C4-2B (cell line): ENCODE measurements at regions not wholly inside any gene's neighbourhood (a gene's known extent, or its start where the extent isn't known, plus 50 kb on each side); places are given as distances from the start of the nearest gene placed in this dataset.
"Not testable (repeated sequence)": the region's sequence is repeated elsewhere in the genome, so short reads cannot be mapped to it uniquely, and the experiment has no call there.

ENCODE experiments used
- H3K27ac ChIP-seq: fragments of 450-650 bp; 2 replicates; pipeline ENCODE4 v1.5.1; 2017
- ZFX ChIP-seq: fragments of 450-650 bp; IDR thresholded peaks from 2 replicates; pipeline ENCODE4 v1.6.1; 2017
- TF ChIP-seq, protein P1 (sequence below): fragments of 450-650 bp; conservative IDR thresholded peaks from 2 replicates; pipeline ENCODE4 v1.5.1; 2017; ENCODE audit warnings: mild to moderate bottlenecking

DNA sequence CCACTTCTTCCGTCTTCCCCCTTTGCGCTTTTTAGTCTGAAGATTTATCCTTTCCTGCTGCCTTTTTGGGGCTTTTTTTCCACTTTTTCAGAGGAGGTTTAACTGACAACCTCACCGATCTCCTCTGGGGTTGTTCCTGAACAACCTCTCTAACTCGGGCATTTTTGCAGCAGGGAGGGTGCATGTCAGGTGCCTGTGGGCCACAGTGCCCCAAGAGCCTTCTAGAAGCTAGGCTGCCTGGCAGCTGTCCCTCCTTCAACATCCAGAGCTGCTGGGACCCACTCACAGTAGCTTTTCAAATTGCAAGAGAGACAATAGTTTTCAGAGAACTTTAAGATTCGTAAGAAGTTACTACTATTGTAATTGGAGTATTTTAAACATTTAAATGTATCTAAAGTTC is 1112.4 kb upstream of the CNTN5 start:
- H3K27ac ChIP-seq, result no peak overlapping the region
- no peak for TF ChIP-seq ZFX
- TF ChIP-seq, protein P1, sequence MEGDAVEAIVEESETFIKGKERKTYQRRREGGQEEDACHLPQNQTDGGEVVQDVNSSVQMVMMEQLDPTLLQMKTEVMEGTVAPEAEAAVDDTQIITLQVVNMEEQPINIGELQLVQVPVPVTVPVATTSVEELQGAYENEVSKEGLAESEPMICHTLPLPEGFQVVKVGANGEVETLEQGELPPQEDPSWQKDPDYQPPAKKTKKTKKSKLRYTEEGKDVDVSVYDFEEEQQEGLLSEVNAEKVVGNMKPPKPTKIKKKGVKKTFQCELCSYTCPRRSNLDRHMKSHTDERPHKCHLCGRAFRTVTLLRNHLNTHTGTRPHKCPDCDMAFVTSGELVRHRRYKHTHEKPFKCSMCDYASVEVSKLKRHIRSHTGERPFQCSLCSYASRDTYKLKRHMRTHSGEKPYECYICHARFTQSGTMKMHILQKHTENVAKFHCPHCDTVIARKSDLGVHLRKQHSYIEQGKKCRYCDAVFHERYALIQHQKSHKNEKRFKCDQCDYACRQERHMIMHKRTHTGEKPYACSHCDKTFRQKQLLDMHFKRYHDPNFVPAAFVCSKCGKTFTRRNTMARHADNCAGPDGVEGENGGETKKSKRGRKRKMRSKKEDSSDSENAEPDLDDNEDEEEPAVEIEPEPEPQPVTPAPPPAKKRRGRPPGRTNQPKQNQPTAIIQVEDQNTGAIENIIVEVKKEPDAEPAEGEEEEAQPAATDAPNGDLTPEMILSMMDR, result no peak

DNA sequence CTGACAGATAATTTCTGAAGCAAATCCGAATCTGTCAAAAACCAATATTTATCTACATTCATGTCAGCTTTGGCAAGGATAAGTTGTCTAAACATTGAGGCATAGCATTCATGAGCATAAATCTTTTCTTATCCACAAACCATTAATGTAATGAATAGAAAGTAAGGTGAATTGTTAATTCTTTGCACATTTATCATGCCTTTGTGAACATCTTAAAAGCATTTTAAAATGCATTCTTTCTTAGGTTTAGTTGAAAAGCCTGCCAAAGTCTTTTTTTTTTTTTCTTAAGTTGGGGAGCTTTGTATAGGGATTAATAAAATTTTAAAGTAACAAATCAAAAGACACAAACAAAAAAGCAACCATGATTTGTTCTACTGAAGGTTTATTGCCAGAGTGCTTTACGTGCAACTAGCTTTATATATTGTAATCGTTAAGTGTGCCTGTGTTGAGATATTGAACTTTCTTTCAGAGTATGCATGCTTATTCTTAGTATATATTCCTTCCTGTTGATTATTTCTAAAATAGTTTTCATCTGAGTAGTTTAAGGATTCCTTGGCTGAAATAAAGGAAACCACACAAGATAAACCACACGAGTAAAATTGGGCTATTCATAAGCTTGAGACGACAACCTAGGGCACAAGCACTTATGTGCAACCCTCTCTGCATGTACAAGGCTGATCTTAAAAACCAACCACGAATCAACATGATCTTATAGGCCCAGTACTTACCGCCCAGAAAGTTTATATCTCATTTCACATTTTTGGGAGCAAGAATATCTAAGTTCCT is 1110.9 kb upstream of the CNTN5 start:
- no peak overlapping the region for H3K27ac ChIP-seq

DNA sequence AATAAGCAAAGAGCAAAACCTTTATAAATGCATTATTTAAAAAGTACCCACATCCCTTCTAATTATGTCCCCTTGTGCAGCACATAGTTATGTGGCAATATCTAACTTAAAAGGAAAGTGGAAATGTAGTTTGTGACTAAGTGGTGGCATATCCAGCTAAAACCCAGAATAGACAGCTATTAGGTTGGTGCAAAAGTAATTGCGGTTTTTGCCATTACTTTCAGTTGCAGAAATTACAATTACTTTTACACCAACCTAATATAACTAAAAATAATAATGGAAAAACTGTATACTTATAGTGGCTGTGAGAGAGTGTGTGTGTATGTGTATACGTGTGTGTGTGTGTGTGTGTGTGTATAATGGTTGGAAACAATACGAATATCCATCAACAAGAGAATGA is 1108.1 kb upstream of the CNTN5 start:
- no peak overlapping the region for H3K27ac ChIP-seq
- TF ChIP-seq, protein P1, result no peak
- TF ChIP-seq ZFX, result no peak

More for the DNA sequence above, 1110.9 kb upstream of the CNTN5 start:
- TF ChIP-seq, protein P1, result no peak
- no peak for TF ChIP-seq ZFX

DNA sequence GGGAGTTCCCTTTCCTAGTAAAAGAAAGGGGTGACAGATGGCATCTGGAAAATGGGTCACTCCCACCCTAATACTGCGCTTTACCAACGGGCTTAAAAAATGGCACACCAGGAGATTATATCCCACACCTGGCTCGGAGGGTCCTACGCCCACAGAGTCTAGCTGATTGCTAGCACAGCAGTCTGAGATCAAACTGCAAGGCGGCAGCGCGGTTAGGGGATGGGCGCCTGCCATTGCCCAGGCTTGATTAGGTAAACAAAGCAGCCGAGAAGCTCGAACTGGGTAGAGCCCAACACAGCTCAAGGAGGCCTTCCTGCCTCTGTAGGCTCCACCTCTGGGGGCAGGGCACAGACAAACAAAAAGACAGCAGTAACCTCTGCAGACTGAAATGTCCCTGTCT is 1097.8 kb upstream of the CNTN5 start:
- not testable (repeated sequence) for H3K27ac ChIP-seq

DNA sequence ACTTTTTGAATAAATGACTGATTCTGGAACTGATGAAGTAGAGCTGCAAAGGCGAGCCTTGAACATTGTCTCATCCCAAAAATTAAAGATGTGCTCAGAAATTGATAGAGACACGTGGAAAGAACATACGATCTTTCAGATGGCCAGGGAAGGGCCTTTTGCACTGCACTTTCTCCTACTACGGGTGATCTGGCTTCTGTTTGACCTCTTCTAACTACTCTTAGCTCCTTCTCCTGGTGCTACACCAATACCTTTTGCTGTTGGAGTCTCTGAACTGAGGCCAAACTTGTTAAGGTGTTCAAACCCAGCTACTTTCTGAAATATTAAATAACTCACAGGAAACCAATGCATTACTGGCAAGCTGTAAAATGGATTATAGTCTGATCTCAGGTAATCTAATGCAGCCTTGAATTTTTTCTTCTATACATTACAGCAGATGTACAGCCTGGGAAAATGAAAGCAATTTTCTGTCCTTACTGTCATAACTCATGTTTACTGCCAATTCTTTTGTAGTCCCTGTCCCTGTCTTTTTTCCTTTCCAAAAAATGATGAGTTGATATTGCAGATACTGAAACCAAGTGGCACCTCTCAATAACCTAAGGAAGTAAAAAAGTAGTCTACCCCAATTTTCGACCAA is 1086.1 kb upstream of the CNTN5 start:
- TF ChIP-seq, protein P1, result no peak
- no peak for TF ChIP-seq ZFX
- H3K27ac ChIP-seq, result no peak overlapping the region

DNA sequence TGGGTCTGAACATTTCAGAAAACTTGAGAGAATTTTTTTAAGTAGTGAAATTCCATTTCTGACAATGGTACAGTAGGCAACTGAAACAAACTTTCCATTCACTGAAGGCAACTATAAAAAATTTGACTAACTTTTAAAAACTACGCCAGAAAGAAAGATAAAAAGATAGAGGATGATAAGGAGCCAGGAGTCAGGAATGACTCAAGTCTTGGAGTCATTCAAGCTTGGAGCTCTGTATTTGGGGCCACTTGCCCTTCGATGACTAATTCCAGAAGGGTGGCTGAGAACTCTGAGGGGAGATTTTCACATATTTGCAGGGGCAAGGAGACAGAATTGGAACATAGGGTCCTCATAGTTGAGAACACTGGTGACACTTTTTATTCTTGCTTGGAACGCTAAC is 1083.2 kb upstream of the CNTN5 start:
- no peak overlapping the region for H3K27ac ChIP-seq
- TF ChIP-seq, protein P1, result no peak
- TF ChIP-seq ZFX, result no peak

DNA sequence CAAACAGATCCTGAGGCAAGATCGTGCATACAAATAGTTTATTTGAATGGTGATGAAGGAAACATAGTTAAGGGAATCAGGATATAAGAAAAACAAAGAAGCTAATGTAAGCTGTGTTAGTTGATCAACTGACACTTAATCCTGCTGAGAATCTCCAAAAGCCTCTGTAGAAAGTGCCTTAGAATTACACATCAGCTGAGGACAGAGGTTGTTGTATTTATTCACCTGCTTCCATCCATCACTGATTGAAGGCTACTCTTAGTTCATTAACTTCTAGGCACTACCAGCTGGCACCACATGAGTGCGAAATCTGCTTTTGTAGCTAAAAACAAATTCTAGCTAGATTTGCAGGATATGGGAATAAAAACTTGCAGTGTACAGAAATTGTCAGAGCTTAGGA is 1082.0 kb upstream of the CNTN5 start:
- no peak overlapping the region for H3K27ac ChIP-seq
- TF ChIP-seq ZFX, result no peak
- TF ChIP-seq, protein P1, result no peak
